Mammary epithelial cell (primary cell): ENCODE measurements at regions not wholly inside any gene's neighbourhood (a gene's known extent, or its start where the extent isn't known, plus 50 kb on each side); places are given as distances from the start of the nearest gene placed in this dataset.

ENCODE experiments used
- EZH2 ChIP-seq: IDR thresholded peaks from 2 replicates; pipeline ENCODE4 v1.6.1; 2012; ENCODE audit warnings: low read length, inconsistent platforms, borderline replicate concordance
- TF ChIP-seq, protein P1 (sequence below), 2 donors: IDR thresholded peaks in 1 of 2; conservative IDR thresholded peaks in 1 of 2; 2 replicates each; pipeline ENCODE4 v1.5.1; 2011 to 2012; ENCODE audit warnings: inconsistent platforms in 2 of 2, low read length in 2 of 2, mild to moderate bottlenecking in 2 of 2, control low read depth in 1 of 2, low read depth in 1 of 2; ENCODE audit not compliant: insufficient read depth in 1 of 2; ENCODE audit errors: extremely low read depth in 1 of 2

- TF ChIP-seq, protein P1, sequence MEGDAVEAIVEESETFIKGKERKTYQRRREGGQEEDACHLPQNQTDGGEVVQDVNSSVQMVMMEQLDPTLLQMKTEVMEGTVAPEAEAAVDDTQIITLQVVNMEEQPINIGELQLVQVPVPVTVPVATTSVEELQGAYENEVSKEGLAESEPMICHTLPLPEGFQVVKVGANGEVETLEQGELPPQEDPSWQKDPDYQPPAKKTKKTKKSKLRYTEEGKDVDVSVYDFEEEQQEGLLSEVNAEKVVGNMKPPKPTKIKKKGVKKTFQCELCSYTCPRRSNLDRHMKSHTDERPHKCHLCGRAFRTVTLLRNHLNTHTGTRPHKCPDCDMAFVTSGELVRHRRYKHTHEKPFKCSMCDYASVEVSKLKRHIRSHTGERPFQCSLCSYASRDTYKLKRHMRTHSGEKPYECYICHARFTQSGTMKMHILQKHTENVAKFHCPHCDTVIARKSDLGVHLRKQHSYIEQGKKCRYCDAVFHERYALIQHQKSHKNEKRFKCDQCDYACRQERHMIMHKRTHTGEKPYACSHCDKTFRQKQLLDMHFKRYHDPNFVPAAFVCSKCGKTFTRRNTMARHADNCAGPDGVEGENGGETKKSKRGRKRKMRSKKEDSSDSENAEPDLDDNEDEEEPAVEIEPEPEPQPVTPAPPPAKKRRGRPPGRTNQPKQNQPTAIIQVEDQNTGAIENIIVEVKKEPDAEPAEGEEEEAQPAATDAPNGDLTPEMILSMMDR (conservative IDR thresholded peaks at IDR 0.05 in 1 of 2, IDR thresholded peaks at IDR 0.05 in 1 of 2; ENCODE audit: extremely low read depth in 1 of 2, insufficient read depth in 1 of 2, low read depth in 1 of 2, low read length in 2 of 2), result no peak
- no peak for TF ChIP-seq EZH2
Measured at GRCh38 chr16:5382484-5382883, 284.9 kb upstream of the EEF2KMT start.
